K562 (cell line): ENCODE measurements at regions not wholly inside any gene's neighbourhood (a gene's known extent, or its start where the extent isn't known, plus 50 kb on each side); places are given as distances from the start of the nearest gene placed in this dataset.

ENCODE experiments used
- RAD21 ChIP-seq, 2 experiments: fragments of 250-450 bp in 1 of 2; fragments of 450-650 bp in 1 of 2; sonication (Bioruptor Pico) in 1 of 2; formaldehyde crosslinking in 1 of 2; IDR thresholded peaks in 1 of 2; conservative IDR thresholded peaks in 1 of 2; 2 replicates each; pipeline versions ENCODE4 v1.4.0 to v1.8.0; 2020 to 2022; ENCODE audit warnings: mild to moderate bottlenecking in 2 of 2, moderate library complexity in 1 of 2
- SPI1 ChIP-seq: IDR thresholded peaks from 2 replicates; pipeline ENCODE4 v1.6.1; 2011; ENCODE audit warnings: low read depth, low read length, control low read depth, borderline replicate concordance
- TF ChIP-seq, protein P1 (sequence below), 3 experiments: IDR thresholded peaks in 2 of 3; conservative IDR thresholded peaks in 1 of 3; 2 replicates each; pipeline ENCODE4 v1.5.1; 2011 to 2012; ENCODE audit warnings: low read length in 3 of 3, mild to moderate bottlenecking in 3 of 3, control low read depth in 2 of 3, improper control_type of control experiment in 1 of 3, inconsistent platforms in 1 of 3, low read depth in 1 of 3, mixed read lengths in 1 of 3, moderate library complexity in 1 of 3; ENCODE audit not compliant: insufficient read depth in 2 of 3

- TF ChIP-seq RAD21 (CRISPR knock-in tag; conservative IDR thresholded peaks at IDR 0.05 in 1 of 2, IDR thresholded peaks at IDR 0.05 in 1 of 2) (no peak), SPI1 (no peak)
- TF ChIP-seq, protein P1, sequence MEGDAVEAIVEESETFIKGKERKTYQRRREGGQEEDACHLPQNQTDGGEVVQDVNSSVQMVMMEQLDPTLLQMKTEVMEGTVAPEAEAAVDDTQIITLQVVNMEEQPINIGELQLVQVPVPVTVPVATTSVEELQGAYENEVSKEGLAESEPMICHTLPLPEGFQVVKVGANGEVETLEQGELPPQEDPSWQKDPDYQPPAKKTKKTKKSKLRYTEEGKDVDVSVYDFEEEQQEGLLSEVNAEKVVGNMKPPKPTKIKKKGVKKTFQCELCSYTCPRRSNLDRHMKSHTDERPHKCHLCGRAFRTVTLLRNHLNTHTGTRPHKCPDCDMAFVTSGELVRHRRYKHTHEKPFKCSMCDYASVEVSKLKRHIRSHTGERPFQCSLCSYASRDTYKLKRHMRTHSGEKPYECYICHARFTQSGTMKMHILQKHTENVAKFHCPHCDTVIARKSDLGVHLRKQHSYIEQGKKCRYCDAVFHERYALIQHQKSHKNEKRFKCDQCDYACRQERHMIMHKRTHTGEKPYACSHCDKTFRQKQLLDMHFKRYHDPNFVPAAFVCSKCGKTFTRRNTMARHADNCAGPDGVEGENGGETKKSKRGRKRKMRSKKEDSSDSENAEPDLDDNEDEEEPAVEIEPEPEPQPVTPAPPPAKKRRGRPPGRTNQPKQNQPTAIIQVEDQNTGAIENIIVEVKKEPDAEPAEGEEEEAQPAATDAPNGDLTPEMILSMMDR (IDR thresholded peaks at IDR 0.05 in 2 of 3, conservative IDR thresholded peaks at IDR 0.05 in 1 of 3; ENCODE audit: insufficient read depth in 2 of 3, low read depth in 1 of 3, low read length in 3 of 3), result no peak
Observed at GRCh38 chr13:44273991-44274770, 99.4 kb upstream of the SERP2 start.
